GM19023 (cell line): ENCODE measurements at regions not wholly inside any gene's neighbourhood (a gene's known extent, or its start where the extent isn't known, plus 50 kb on each side); places are given as distances from the start of the nearest gene placed in this dataset.

Source experiments
- ATAC-seq: cut with Tn5 transposase; IDR thresholded peaks from one replicate; pipeline ENCODE4 v1.9.1; 2021; ENCODE audit warnings: mild to moderate bottlenecking, moderate library complexity; ENCODE audit not compliant: unreplicated experiment

- ATAC-seq = no peak
Observed at GRCh38 chr15:67980773-67981685, 73.1 kb upstream of the PIAS1 start.

DNA sequence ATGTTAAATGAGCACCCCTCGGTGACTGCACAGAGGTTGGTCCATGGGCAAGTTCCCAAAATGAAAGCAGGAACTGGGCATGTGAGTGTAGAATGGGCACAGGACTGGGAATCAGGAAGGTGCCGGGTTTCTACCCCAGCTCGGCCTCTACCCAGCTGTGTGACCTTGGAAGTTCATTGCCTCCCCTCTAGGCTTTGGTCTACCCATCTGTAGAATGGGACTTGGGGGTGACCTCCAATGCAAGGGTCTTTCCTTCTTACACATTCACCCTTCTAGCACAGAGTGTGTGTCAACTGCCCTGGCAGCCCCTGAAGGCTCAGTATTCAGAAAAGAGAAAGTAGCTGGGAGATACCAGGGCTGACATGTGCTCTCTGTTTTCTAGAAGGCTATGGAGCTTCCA lies 72.3 kb upstream of the PIAS1 start:
- ATAC-seq = no peak

- ATAC-seq = no peak
Observed at GRCh38 chr15:67991706-67992105, 62.4 kb upstream of the PIAS1 start.

DNA sequence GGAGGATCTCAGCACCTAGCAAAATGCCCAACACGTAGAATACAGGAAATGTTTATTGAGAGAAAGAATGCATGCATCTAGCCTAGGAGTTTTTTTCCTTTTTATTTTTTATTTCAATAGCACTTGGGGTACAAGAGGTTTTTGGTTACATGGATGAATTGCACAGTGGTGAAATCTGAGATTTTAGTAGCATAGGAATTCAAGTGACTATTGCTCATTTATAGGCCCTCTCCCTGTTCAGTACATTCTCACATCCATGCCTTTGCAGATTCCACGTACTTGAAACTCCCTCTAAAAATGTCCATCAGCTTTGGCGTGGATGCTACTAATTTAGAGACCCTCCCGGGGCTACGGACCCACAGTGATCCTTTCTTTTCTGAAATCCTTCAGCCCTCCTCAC lies 61.7 kb upstream of the PIAS1 start:
- ATAC-seq = no peak

GRCh38 chr15:67992834-67993233 lies 61.3 kb upstream of the PIAS1 start:
- ATAC-seq = no peak

DNA sequence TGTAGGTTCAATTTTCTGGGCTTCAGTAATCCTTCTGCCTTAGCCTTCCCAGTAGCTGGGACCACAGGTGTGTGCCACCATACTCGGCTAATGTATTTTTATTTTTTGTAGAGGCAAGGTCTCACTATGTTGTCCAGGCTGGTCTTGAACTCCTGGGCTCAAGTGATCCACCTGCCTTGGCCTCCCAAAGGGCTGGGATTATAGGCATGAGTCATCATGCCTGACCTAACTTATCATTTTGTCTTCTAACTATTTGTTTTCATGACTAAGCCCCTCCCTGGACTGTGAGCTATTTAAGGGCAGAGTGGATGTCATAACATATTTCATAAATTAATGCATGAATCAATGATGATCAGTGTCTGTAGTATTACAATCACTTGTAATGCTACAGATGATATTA lies 56.1 kb upstream of the PIAS1 start:
- ATAC-seq = no peak

- ATAC-seq = no peak
Observed at GRCh38 chr15:67998599-67999133, 55.4 kb upstream of the PIAS1 start.

GRCh38 chr15:67999320-68000100 lies 54.6 kb upstream of the PIAS1 start:
- ATAC-seq = no peak

DNA sequence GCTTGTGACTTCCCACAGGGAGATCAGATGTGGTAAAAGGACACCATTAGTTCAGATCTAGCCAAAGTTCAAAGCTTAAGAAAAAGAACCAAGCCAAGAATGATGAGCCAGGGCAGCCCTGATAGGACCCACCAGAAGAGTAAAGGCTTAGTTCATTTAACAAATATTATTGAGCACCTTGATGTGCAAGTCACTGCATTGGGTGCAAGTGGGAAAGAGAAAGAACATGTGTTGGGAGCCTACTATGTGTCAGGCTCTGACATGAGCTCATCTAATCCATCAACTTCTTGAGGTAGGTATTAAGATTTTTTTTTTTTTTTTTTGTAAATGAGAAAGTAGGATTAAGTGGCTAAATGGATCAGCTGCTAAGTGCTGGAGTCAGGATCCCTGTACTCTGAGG lies 53.4 kb upstream of the PIAS1 start:
- ATAC-seq = no peak

- no peak for ATAC-seq
Observed at GRCh38 chr15:68001811-68002210, 52.3 kb upstream of the PIAS1 start.

DNA sequence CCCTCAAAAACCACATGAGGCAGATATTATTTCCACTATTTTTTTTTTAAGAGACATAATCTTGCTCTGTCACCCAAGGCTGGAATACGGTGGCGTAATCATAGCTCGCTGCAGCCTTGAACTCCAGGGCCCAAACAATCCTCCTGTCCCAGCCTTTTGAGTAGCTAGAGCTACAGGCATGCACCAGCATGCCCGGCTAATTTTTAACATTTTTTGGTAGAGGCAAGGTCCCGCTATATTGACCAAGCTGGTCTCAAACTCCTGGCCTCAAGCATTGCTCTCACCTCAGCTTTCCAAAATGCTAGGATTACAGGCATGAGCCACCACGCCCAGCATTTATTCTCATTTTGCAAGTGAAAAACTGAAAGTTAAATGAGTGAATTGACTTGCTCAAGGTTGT lies 50.8 kb upstream of the PIAS1 start:
- ATAC-seq = no peak
